Heart right ventricle (tissue), 16 donors: ENCODE measurements at regions not wholly inside any gene's neighbourhood (a gene's known extent, or its start where the extent isn't known, plus 50 kb on each side); places are given as distances from the start of the nearest gene placed in this dataset.

Experiments used
- ATAC-seq, 8 donors: fragments of 200-7000 bp; cut with Tn5 transposase; one replicate each; pipeline ENCODE4 v1.9.1; 2020; ENCODE audit warnings: mild to moderate bottlenecking in 8 of 8, moderate library complexity in 8 of 8, moderate number of reproducible peaks in 1 of 8
- DNase-seq, 2 donors: peaks; one replicate each; pipeline ENCODE4 v3.0.0-alpha.2; 2020
- H3K27ac ChIP-seq, 10 donors: fragments of 200-600 bp; sonication (generic) in 2 of 10; one replicate each; pipeline versions ENCODE4 v1.5.0 to v1.8.0; 2020 to 2022; ENCODE audit warnings: mild to moderate bottlenecking in 3 of 10
- H3K27me3 ChIP-seq, 7 donors: fragments of 200-600 bp; one replicate each; pipeline ENCODE4 v1.8.0; 2021 to 2022; ENCODE audit warnings: mild to moderate bottlenecking in 2 of 7
- H3K36me3 ChIP-seq, 9 donors: fragments of 200-600 bp; sonication (generic) in 1 of 9; one replicate each; pipeline versions ENCODE4 v1.5.0 to v1.8.0; 2020 to 2022; ENCODE audit warnings: mild to moderate bottlenecking in 2 of 9
- H3K4me1 ChIP-seq, 9 donors: fragments of 200-600 bp; sonication (generic) in 1 of 9; one replicate each; pipeline versions ENCODE4 v1.5.0 to v1.8.0; 2020 to 2022; ENCODE audit warnings: mild to moderate bottlenecking in 4 of 9
- H3K4me3 ChIP-seq, 10 donors: fragments of 200-600 bp; sonication (generic) in 2 of 10; one replicate each; pipeline versions ENCODE4 v1.5.0 to v1.8.0; 2020 to 2022; ENCODE audit warnings: mild to moderate bottlenecking in 7 of 10, moderate library complexity in 2 of 10
- H3K9me3 ChIP-seq, 11 donors: fragments of 200-600 bp in 10 of 11; sonication (generic) in 2 of 11; one replicate each; pipeline versions ENCODE4 v1.5.0 to v1.8.0; 2013 to 2022; ENCODE audit warnings: mild to moderate bottlenecking in 2 of 11, control low read depth in 1 of 11, moderate library complexity in 1 of 11
- CTCF ChIP-seq, 9 donors: fragments of 200-600 bp; sonication (generic) in 2 of 9; IDR thresholded peaks; one replicate each; pipeline versions ENCODE4 v1.5.0 to v1.8.0; 2021 to 2022; ENCODE audit warnings: antibody characterized with exemption in 9 of 9, mild to moderate bottlenecking in 5 of 9, moderate library complexity in 1 of 9
- WGBS, 2 donors: extraction: QIAGEN DNeasy Blood & Tissue Kit; methylation state at CpG; one replicate each; pipeline ENCODE4 v1.1.7; 2013; ENCODE audit warnings: inconsistent platforms in 1 of 2; 5-methylcytosine and 5-hydroxymethylcytosine counted together
- intact Hi-C, 10 donors: fragments of 100-400 bp; cut with DNase I; formaldehyde crosslinking; loops; one replicate each; pipeline versions ENCODE4 v1.11.1 to v1.14.2; 2022
- donor health status: Arrhythmogenic right ventricular cardiomyopathy.
- donor health status: ischemic (EF 13 %, LVEDD 7.1; RV severe dilation, severe dysfunction).
- donor health status: healthy with polysubstance abuse.
- donor health status: DM: no; HTN: yes; CAD: no.
- donor health status: DM: no; HTN: no; CAD: no.
- donor health status: ischemic (EF 25% LVEDD 6.9; RV normal size, moderate dysfunction).
- donor health status: ischemic (EF 25% LVEDD 5.7; RV mildly dilated, moderate dysfunction).
- donor health status: healthy.
- donor health status: DM: yes; HTN: yes; CAD: no.
- donor health status: Ischemic cardiomyopathy.
- donor health status: ischemic (EF 35%, LVEDD 5.7; RV mildly dilated, moderate dysfunction).
- donor health status: nonischemic (EF 11% LVEDD 7.7; RV severe dilation, severe dysfunction).
- donor health status: DM: yes; HTN: yes; CAD: no.
- donor health status: PGD.
- donor health status: ischemic (EF 29% LVEDD 5.4; RV normal size, mild dysfunction).
- donor health status: nonischemic (EF 23%, LVEDD 6.1; RV moderate dilation, normal function).

DNA sequence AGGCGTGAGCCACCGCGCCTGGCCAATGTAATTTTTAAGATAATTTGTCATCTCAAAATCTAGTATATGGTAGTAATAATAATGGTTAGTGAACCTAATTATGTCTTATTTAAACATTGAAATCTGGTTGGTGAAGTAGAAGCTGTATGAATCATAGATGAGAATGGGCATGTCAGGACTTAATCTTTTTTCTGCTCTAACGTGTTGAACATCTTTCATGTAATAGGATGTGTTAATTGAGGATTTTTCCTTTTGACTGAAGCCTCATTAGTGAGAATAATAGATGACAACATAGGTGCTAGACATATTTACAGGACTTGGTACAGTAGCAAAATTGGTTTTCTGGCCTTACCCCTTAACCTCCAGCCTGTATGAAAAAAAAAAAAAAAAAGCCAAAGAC is 835.6 kb downstream of the IGSF11 start:
- Histone ChIP-seq H3K9me3 (peaks cover 0 to 83% (median 30%) of the 10 kb centered on the region in 11 donors), H3K27ac (no peak overlapping the region), H3K4me1 (no peaks in the 10 kb centered on the region), H3K27me3 (no peaks in the 10 kb centered on the region), H3K4me3 (no peak overlapping the region), H3K36me3 (no peaks in the 10 kb centered on the region)
- no peak for TF ChIP-seq CTCF (IDR thresholded peaks at IDR 0.05)
- no peak for DNase-seq
- no peak for ATAC-seq
- intact Hi-C loops: no loop called here
- WGBS, 2 donors: 90 to 95% methylated on average over 4 of the region's 4 CpGs

DNA sequence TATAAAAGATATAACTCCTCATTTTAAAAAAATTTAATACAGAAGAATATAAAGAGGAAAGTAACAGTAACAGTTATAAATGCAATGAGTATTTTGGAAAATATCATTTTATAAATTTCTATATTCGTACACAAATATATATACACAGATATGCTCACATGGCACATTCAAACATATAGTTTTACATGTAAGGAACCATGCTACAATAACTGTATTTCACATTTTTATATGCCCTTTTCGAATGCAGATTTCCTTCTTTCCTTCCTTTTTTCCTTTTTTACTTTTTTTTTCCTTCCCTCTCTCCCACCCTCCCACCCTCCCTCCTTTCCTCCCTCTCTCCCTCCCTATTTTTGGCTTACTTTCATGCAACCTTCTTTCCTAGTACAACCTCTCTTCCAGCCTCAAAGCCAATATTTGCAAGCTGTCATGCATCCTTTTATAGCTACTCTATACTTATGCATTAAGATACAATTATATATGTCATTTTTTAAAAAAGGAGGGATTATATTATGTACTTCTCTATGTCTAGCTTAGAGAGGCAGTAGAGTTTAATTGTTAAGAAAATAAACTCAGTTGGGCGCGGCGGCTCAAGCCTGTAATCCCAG is 830.5 kb downstream of the IGSF11 start:
- Histone ChIP-seq H3K9me3 (peaks cover 0 to 37% (median 9%) of the 10 kb centered on the region in 11 donors), H3K27me3 (no peaks in the 10 kb centered on the region), H3K4me3 (no peak overlapping the region), H3K4me1 (no peaks in the 10 kb centered on the region), H3K27ac (no peak overlapping the region), H3K36me3 (no peaks in the 10 kb centered on the region)
- WGBS, 2 donors: 90 to 92% methylated on average over 5 of the region's 5 CpGs
- intact Hi-C loops: no loop called here
- ATAC-seq (no peak), DNase-seq (no peak)
- no peak for TF ChIP-seq CTCF (IDR thresholded peaks at IDR 0.05)

DNA sequence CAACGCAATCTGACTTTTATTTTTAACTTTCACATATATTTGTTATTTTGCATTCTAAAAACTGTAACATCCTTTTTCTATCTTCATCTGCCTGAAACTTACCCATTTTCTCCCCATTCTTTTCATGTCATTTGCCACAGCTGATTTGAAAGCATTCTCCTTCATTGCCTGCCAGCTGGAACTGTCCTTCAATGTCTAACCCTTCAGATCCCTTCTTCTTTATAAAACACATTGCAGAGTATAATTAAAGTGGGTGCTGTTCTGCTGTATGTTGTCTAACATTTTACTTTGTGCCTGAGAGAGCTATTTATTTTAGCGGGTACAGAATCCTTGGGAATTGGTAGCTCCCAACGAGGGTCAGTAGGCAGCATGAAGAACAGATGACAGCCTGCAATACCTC is 827.4 kb downstream of the IGSF11 start:
- intact Hi-C loops: no loop called here
- peaks cover 0 to 2% (median 0%) of the 10 kb centered on the region in 7 donors for H3K27me3 ChIP-seq
- H3K9me3 ChIP-seq: peaks cover 0 to 15% (median 0%) of the 10 kb centered on the region in 11 donors
- no peak for TF ChIP-seq CTCF (IDR thresholded peaks at IDR 0.05)
- WGBS, 2 donors: 55 to 64% methylated on average over 3 of the region's 3 CpGs
- H3K4me3 ChIP-seq: no peak overlapping the region
- no peaks in the 10 kb centered on the region for H3K36me3 ChIP-seq
- ATAC-seq: no peak
- no peak overlapping the region for H3K27ac ChIP-seq
- no peak for DNase-seq
- H3K4me1 ChIP-seq: no peaks in the 10 kb centered on the region

GRCh38 chr3:118208642-118209041 is 826.0 kb downstream of the IGSF11 start:
- Histone ChIP-seq H3K4me1 (no peaks in the 10 kb centered on the region), H3K27me3 (peaks cover 0 to 2% (median 0%) of the 10 kb centered on the region in 7 donors), H3K4me3 (no peak overlapping the region), H3K36me3 (no peaks in the 10 kb centered on the region), H3K9me3 (peaks cover 0 to 3% (median 0%) of the 10 kb centered on the region in 11 donors), H3K27ac (no peak overlapping the region)
- ATAC-seq (no peak), DNase-seq (no peak)
- TF ChIP-seq CTCF (IDR thresholded peaks at IDR 0.05): no peak
- intact Hi-C loops: no loop called here
- 48 to 78% methylated on average over 2 of the region's 2 CpGs for WGBS, 2 donors
